ENCODE measurements at regions not wholly inside any gene's neighbourhood (a gene's known extent, or its start where the extent isn't known, plus 50 kb on each side); places are given as distances from the start of the nearest gene placed in this dataset.

GRCh38 chr2:108115868-108116267 is 123.9 kb upstream of the SULT1C3 start:
- WGBS (ENCODE audit: missing lambda C conversion rate) = 30% methylated on average over 3 of the region's 3 CpGs
- FAIRE-seq = no peak
- no peak for DNase-seq (ENCODE audit: low read depth in 1 of 2, low spot score in 1 of 2)
- no peaks in the 10 kb centered on the region for H3K9me3 ChIP-seq
- H3K4me3 ChIP-seq = no peak overlapping the region
- ChIA-PET CTCF (interaction anchor here (0.6 kb wide), 1 partner anchor 209 kb away, joined by 3 read pairs; no protein-coding TSS in a partner anchor), POLR2A (no interaction called here)
- no peak overlapping the region for H3K4me2 ChIP-seq
- no peak for ATAC-seq
- no peak for TF ChIP-seq EHMT2 (IDR thresholded peaks at IDR 0.05; ENCODE audit: low read depth)
- no peak for TF ChIP-seq HOXA7 (CRISPR knock-in tag; IDR thresholded peaks at IDR 0.05)
- no peak for TF ChIP-seq CHD2 (IDR thresholded peaks at IDR 0.05; ENCODE audit: low read length, partially characterized antibody)
- no peaks in the 10 kb centered on the region for H3K4me1 ChIP-seq
- H3K27ac ChIP-seq = no peak overlapping the region

- ATAC-seq (no peak), FAIRE-seq (no peak)
These were observed 120.8 kb upstream of the SULT1C3 start for GRCh38 chr2:108118996-108119395.

GRCh38 chr2:108119492-108119891 is 120.3 kb upstream of the SULT1C3 start:
- no peak for FAIRE-seq
- ChIA-PET CTCF (interaction anchor here (1.2 kb wide), 1 partner anchor 9 kb away, joined by 3 read pairs; no protein-coding TSS in a partner anchor), POLR2A (no interaction called here)
- no peak for ATAC-seq
- no peak for DNase-seq (ENCODE audit: low read depth in 1 of 2, low spot score in 1 of 2)
- Histone ChIP-seq H3K27ac (no peak overlapping the region), H3K4me2 (no peak overlapping the region), H3K4me3 (no peak overlapping the region), H3K4me1 (no peaks in the 10 kb centered on the region), H3K9me3 (no peaks in the 10 kb centered on the region)
- TF ChIP-seq HOXB5 (CRISPR knock-in tag; IDR thresholded peaks at IDR 0.05) (no peak), MAFK (IDR thresholded peaks at IDR 0.05; ENCODE audit: partially characterized antibody) (peak; percentile 57)
- 22% methylated on average over 3 of the region's 3 CpGs for WGBS (ENCODE audit: missing lambda C conversion rate)

More at GRCh38 chr2:108118996-108119395, 120.8 kb upstream of the SULT1C3 start:
- no peak for TF ChIP-seq JUN (IDR thresholded peaks at IDR 0.05)
- TF ChIP-seq HOXB5 (CRISPR knock-in tag; IDR thresholded peaks at IDR 0.05) = no peak
- no peak for TF ChIP-seq HMGXB4 (CRISPR knock-in tag; IDR thresholded peaks at IDR 0.05; ENCODE audit: borderline replicate concordance)
- Histone ChIP-seq H3K4me1 (no peaks in the 10 kb centered on the region), H3K27ac (no peak overlapping the region), H3K4me2 (no peak overlapping the region), H3K4me3 (no peak overlapping the region), H3K9me3 (no peaks in the 10 kb centered on the region)
- WGBS (ENCODE audit: missing lambda C conversion rate) = 70% methylated on average over 2 of the region's 2 CpGs
- POLR2A ChIA-PET = no interaction called here
- CTCF ChIA-PET = no interaction called here
- DNase-seq (ENCODE audit: low read depth in 1 of 2, low spot score in 1 of 2) = no peak

- WGBS (ENCODE audit: missing lambda C conversion rate) = 62% methylated on average over 4 of the region's 4 CpGs
- no peak for FAIRE-seq
- H3K9me3 ChIP-seq = 0 out of 3 replicates have a peak, but pooled peaks cover 3% of the 10 kb centered on the region
- H3K4me2 ChIP-seq = no peak overlapping the region
- CTCF ChIA-PET = interaction anchor here (0.6 kb wide), 1 partner anchor 189 kb away, joined by 3 read pairs; no protein-coding TSS in a partner anchor
- H3K27ac ChIP-seq = no peak overlapping the region
- H3K4me3 ChIP-seq = no peak overlapping the region
- no peaks in the 10 kb centered on the region for H3K4me1 ChIP-seq
- POLR2A ChIA-PET = no interaction called here
- no peak for ATAC-seq
- DNase-seq (ENCODE audit: low read depth in 1 of 2, low spot score in 1 of 2) = no peak
- TF ChIP-seq SREBF2 (IDR thresholded peaks at IDR 0.05) (no peak), HEYL (CRISPR knock-in tag; IDR thresholded peaks at IDR 0.05) (no peak), RAD21 (conservative IDR thresholded peaks at IDR 0.05 in 1 of 2, IDR thresholded peaks at IDR 0.05 in 1 of 2) (no peak), ZFP36 (IDR thresholded peaks at IDR 0.05; ENCODE audit: borderline replicate concordance, partially characterized antibody) (no peak), FOSL2 (IDR thresholded peaks at IDR 0.05) (no peak), FOSL2 (CRISPR knock-in tag; IDR thresholded peaks at IDR 0.05) (no peak), HOXB5 (CRISPR knock-in tag; IDR thresholded peaks at IDR 0.05) (no peak), RFX5 (IDR thresholded peaks at IDR 0.05) (no peak), HOXB13 (CRISPR knock-in tag; IDR thresholded peaks at IDR 0.05; ENCODE audit: low read depth) (no peak), ATOH8 (CRISPR knock-in tag; IDR thresholded peaks at IDR 0.05; ENCODE audit: low read depth) (no peak), POLR2A (IDR thresholded peaks at IDR 0.05; ENCODE audit: low read length) (no peak), RCOR1 (IDR thresholded peaks at IDR 0.05; ENCODE audit: low read depth, low read length) (no peak), ZNF302 (CRISPR knock-in tag; IDR thresholded peaks at IDR 0.05) (no peak), NPAS2 (CRISPR knock-in tag; IDR thresholded peaks at IDR 0.05; ENCODE audit: borderline replicate concordance) (no peak), USF2 (IDR thresholded peaks at IDR 0.05) (no peak), NFE2L2 (conservative IDR thresholded peaks at IDR 0.05; ENCODE audit: low read length) (no peak), KDM1A (IDR thresholded peaks at IDR 0.05; ENCODE audit: low read depth) (no peak)
These were observed 114.9 kb upstream of the SULT1C3 start for GRCh38 chr2:108124736-108125495.
